Activated T-cell treated with anti-CD3 and anti-CD28 coated beads, Interleukin-2, amount 50 U/mL, for 72 hours (primary cell): ENCODE measurements at regions not wholly inside any gene's neighbourhood (a gene's known extent, or its start where the extent isn't known, plus 50 kb on each side); places are given as distances from the start of the nearest gene placed in this dataset.

ENCODE experiments used
- ATAC-seq, 2 donors: fragments of 150-1000 bp; cut with Tn5 transposase; replicated peaks in 1 of 2; 2 replicates each; pipeline ENCODE4 v1.10.0; 2021; ENCODE audit warnings: moderate library complexity in 2 of 2, mild to moderate bottlenecking in 1 of 2
- DNase-seq, 2 donors: peaks; one replicate each; pipeline ENCODE4 v3.0.0; 2021 to 2022; ENCODE audit warnings: mixed read lengths in 1 of 2
- H3K27ac Mint-ChIP-seq: one replicate; pipeline ENCODE4 v1.8.0; 2022; ENCODE audit warnings: mild to moderate bottlenecking, moderate library complexity, mixed read lengths
- H3K27me3 Mint-ChIP-seq: one replicate; pipeline ENCODE4 v1.8.0; 2022; ENCODE audit warnings: low read depth, mixed read lengths
- H3K36me3 Mint-ChIP-seq, 2 donors: one replicate each; pipeline ENCODE4 v1.8.0; 2022; ENCODE audit warnings: mixed read lengths in 2 of 2, mild to moderate bottlenecking in 1 of 2; ENCODE audit not compliant: insufficient read depth in 2 of 2
- H3K4me1 Mint-ChIP-seq: one replicate; pipeline ENCODE4 v1.8.0; 2022; ENCODE audit warnings: low read depth, mixed read lengths
- H3K4me3 Mint-ChIP-seq, 2 donors: one replicate each; pipeline ENCODE4 v1.8.0; 2022; ENCODE audit warnings: mild to moderate bottlenecking in 2 of 2, mixed read lengths in 2 of 2, moderate library complexity in 2 of 2
- H3K9me3 Mint-ChIP-seq, 2 donors: one replicate each; pipeline ENCODE4 v1.8.0; 2022; ENCODE audit warnings: mixed read lengths in 2 of 2

GRCh38 chr2:70397186-70397585 is 95.3 kb upstream of the FAM136A start:
- no peak overlapping the region for H3K27ac Mint-ChIP-seq
- no peaks in the 10 kb centered on the region for H3K27me3 Mint-ChIP-seq
- DNase-seq (no peak), ATAC-seq (no peak)
- H3K4me3 Mint-ChIP-seq: no peak overlapping the region
- no peaks in the 10 kb centered on the region for H3K36me3 Mint-ChIP-seq
- H3K4me1 Mint-ChIP-seq: no peaks in the 10 kb centered on the region
- H3K9me3 Mint-ChIP-seq: no peaks in the 10 kb centered on the region

GRCh38 chr2:70396612-70397011 is 94.7 kb upstream of the FAM136A start:
- Mint-ChIP-seq H3K27me3 (no peaks in the 10 kb centered on the region), H3K27ac (no peak overlapping the region), H3K4me3 (no peak overlapping the region), H3K36me3 (no peaks in the 10 kb centered on the region), H3K9me3 (no peaks in the 10 kb centered on the region), H3K4me1 (no peaks in the 10 kb centered on the region)
- DNase-seq: no peak
- ATAC-seq: no peak

- Mint-ChIP-seq H3K27ac (no peak overlapping the region), H3K4me1 (no peaks in the 10 kb centered on the region), H3K4me3 (no peak overlapping the region), H3K27me3 (no peaks in the 10 kb centered on the region), H3K36me3 (no peaks in the 10 kb centered on the region), H3K9me3 (no peaks in the 10 kb centered on the region)
- DNase-seq (no peak), ATAC-seq (no peak)
Measured at GRCh38 chr2:70393881-70394280, 92.0 kb upstream of the FAM136A start.

GRCh38 chr2:70391988-70392387 is 90.1 kb upstream of the FAM136A start:
- Mint-ChIP-seq H3K36me3 (no peaks in the 10 kb centered on the region), H3K4me3 (no peak overlapping the region), H3K9me3 (no peaks in the 10 kb centered on the region), H3K27me3 (no peaks in the 10 kb centered on the region), H3K27ac (no peak overlapping the region), H3K4me1 (no peaks in the 10 kb centered on the region)
- ATAC-seq (no peak), DNase-seq (no peak)

- DNase-seq: no peak
- no peak overlapping the region for H3K4me3 Mint-ChIP-seq
- H3K9me3 Mint-ChIP-seq: no peaks in the 10 kb centered on the region
- no peaks in the 10 kb centered on the region for H3K27me3 Mint-ChIP-seq
- H3K4me1 Mint-ChIP-seq: no peaks in the 10 kb centered on the region
- no peak overlapping the region for H3K27ac Mint-ChIP-seq
- H3K36me3 Mint-ChIP-seq: no peaks in the 10 kb centered on the region
- no peak for ATAC-seq
Measured at GRCh38 chr2:70391259-70391658, 89.4 kb upstream of the FAM136A start.

GRCh38 chr2:70388813-70389212 is 86.9 kb upstream of the FAM136A start:
- Mint-ChIP-seq H3K27ac (no peak overlapping the region), H3K27me3 (no peaks in the 10 kb centered on the region), H3K4me1 (no peaks in the 10 kb centered on the region), H3K9me3 (peaks cover 0 to 1% of the 10 kb centered on the region in 2 donors), H3K4me3 (no peak overlapping the region), H3K36me3 (no peaks in the 10 kb centered on the region)
- no peak for ATAC-seq
- no peak for DNase-seq

- DNase-seq (no peak), ATAC-seq (no peak)
- peaks cover 0 to 4% of the 10 kb centered on the region in 2 donors for H3K9me3 Mint-ChIP-seq
- H3K36me3 Mint-ChIP-seq: no peaks in the 10 kb centered on the region
- no peaks in the 10 kb centered on the region for H3K4me1 Mint-ChIP-seq
- no peak overlapping the region for H3K27ac Mint-ChIP-seq
- no peaks in the 10 kb centered on the region for H3K27me3 Mint-ChIP-seq
- H3K4me3 Mint-ChIP-seq: no peak overlapping the region
Measured at GRCh38 chr2:70388128-70388527, 86.3 kb upstream of the FAM136A start.

- Mint-ChIP-seq H3K4me3 (no peak overlapping the region), H3K4me1 (no peaks in the 10 kb centered on the region), H3K9me3 (peaks cover 0 to 4% of the 10 kb centered on the region in 2 donors), H3K27me3 (no peaks in the 10 kb centered on the region), H3K27ac (no peak overlapping the region), H3K36me3 (no peaks in the 10 kb centered on the region)
- ATAC-seq: no peak
- no peak for DNase-seq
Measured at GRCh38 chr2:70385966-70386595, 84.2 kb upstream of the FAM136A start.

- H3K27me3 Mint-ChIP-seq: no peaks in the 10 kb centered on the region
- no peak overlapping the region for H3K4me3 Mint-ChIP-seq
- no peak overlapping the region for H3K27ac Mint-ChIP-seq
- H3K36me3 Mint-ChIP-seq: no peaks in the 10 kb centered on the region
- DNase-seq (no peak), ATAC-seq (no peak)
- H3K9me3 Mint-ChIP-seq: peaks cover 0 to 4% of the 10 kb centered on the region in 2 donors
- no peaks in the 10 kb centered on the region for H3K4me1 Mint-ChIP-seq
Measured at GRCh38 chr2:70385204-70385603, 83.3 kb upstream of the FAM136A start.

GRCh38 chr2:70381821-70382220 is 80.0 kb upstream of the FAM136A start:
- H3K27ac Mint-ChIP-seq: no peak overlapping the region
- DNase-seq (no peak), ATAC-seq (no peak)
- H3K27me3 Mint-ChIP-seq: no peaks in the 10 kb centered on the region
- peaks cover 0 to 4% of the 10 kb centered on the region in 2 donors for H3K9me3 Mint-ChIP-seq
- H3K4me1 Mint-ChIP-seq: no peaks in the 10 kb centered on the region
- no peak overlapping the region for H3K4me3 Mint-ChIP-seq
- no peaks in the 10 kb centered on the region for H3K36me3 Mint-ChIP-seq

- Mint-ChIP-seq H3K4me1 (no peaks in the 10 kb centered on the region), H3K9me3 (peaks cover 0 to 4% of the 10 kb centered on the region in 2 donors), H3K4me3 (no peak overlapping the region), H3K27ac (no peak overlapping the region), H3K36me3 (no peaks in the 10 kb centered on the region), H3K27me3 (no peaks in the 10 kb centered on the region)
- no peak for DNase-seq
- peak; percentile 29 to 72 for ATAC-seq
Measured at GRCh38 chr2:70381235-70381634, 79.4 kb upstream of the FAM136A start.

GRCh38 chr2:70380621-70381020 is 78.8 kb upstream of the FAM136A start:
- H3K27ac Mint-ChIP-seq: no peak overlapping the region
- H3K4me1 Mint-ChIP-seq: no peaks in the 10 kb centered on the region
- ATAC-seq (no peak), DNase-seq (no peak)
- H3K27me3 Mint-ChIP-seq: no peaks in the 10 kb centered on the region
- H3K4me3 Mint-ChIP-seq: no peak overlapping the region
- H3K36me3 Mint-ChIP-seq: no peaks in the 10 kb centered on the region
- peaks cover 0 to 4% of the 10 kb centered on the region in 2 donors for H3K9me3 Mint-ChIP-seq

GRCh38 chr2:70374616-70375015 is 72.7 kb upstream of the FAM136A start:
- peaks cover 0 to 2% of the 10 kb centered on the region in 2 donors for H3K36me3 Mint-ChIP-seq
- ATAC-seq: no peak
- no peaks in the 10 kb centered on the region for H3K4me1 Mint-ChIP-seq
- no peak overlapping the region for H3K4me3 Mint-ChIP-seq
- DNase-seq: no peak
- no peak overlapping the region for H3K27ac Mint-ChIP-seq
- peaks cover 2 to 4% of the 10 kb centered on the region in 2 donors for H3K9me3 Mint-ChIP-seq
- no peaks in the 10 kb centered on the region for H3K27me3 Mint-ChIP-seq

GRCh38 chr2:70371753-70372152 is 69.9 kb upstream of the FAM136A start:
- Mint-ChIP-seq H3K27ac (no peak overlapping the region), H3K4me1 (no peaks in the 10 kb centered on the region), H3K36me3 (peaks cover 0 to 2% of the 10 kb centered on the region in 2 donors), H3K9me3 (peaks cover 2 to 4% of the 10 kb centered on the region in 2 donors), H3K4me3 (no peak overlapping the region), H3K27me3 (no peaks in the 10 kb centered on the region)
- ATAC-seq: no peak
- DNase-seq: no peak
